Nephron (organoid): ENCODE measurements at regions not wholly inside any gene's neighbourhood (a gene's known extent, or its start where the extent isn't known, plus 50 kb on each side); places are given as distances from the start of the nearest gene placed in this dataset.

Source experiments
- H3K27ac Mint-ChIP-seq, 3 experiments: 2 replicates each; pipeline ENCODE4 v1.8.0; 2020; ENCODE audit warnings: mixed read lengths in 3 of 3, mild to moderate bottlenecking in 2 of 3, moderate library complexity in 1 of 3
- H3K27me3 Mint-ChIP-seq: 2 replicates; pipeline ENCODE4 v1.8.0; 2021; ENCODE audit warnings: low read depth, mild to moderate bottlenecking, moderate library complexity, mixed read lengths
- H3K36me3 Mint-ChIP-seq: 2 replicates; pipeline ENCODE4 v1.8.0; 2020; ENCODE audit warnings: low read depth, mixed read lengths
- H3K4me1 Mint-ChIP-seq: 2 replicates; pipeline ENCODE4 v1.8.0; 2020; ENCODE audit warnings: mixed read lengths
- H3K4me3 Mint-ChIP-seq, 3 experiments: 2 replicates each; pipeline ENCODE4 v1.8.0; 2020; ENCODE audit warnings: mild to moderate bottlenecking in 3 of 3, mixed read lengths in 3 of 3, moderate library complexity in 2 of 3
- H3K9me3 Mint-ChIP-seq: 2 replicates; pipeline ENCODE4 v1.8.0; 2020; ENCODE audit warnings: mixed read lengths
- CTCF ChIP-seq, 3 experiments: fragments of 200-600 bp; sonication (generic); IDR thresholded peaks; one replicate each; pipeline ENCODE4 v1.5.0; 2021; ENCODE audit warnings: antibody characterized with exemption in 3 of 3; ENCODE audit not compliant: unreplicated experiment in 3 of 3

- no peak for TF ChIP-seq CTCF (IDR thresholded peaks at IDR 0.05; ENCODE audit: unreplicated experiment in 3 of 3)
- no peak overlapping the region for H3K27ac Mint-ChIP-seq
- peaks cover 42% of the 10 kb centered on the region for H3K27me3 Mint-ChIP-seq
- no peaks in the 10 kb centered on the region for H3K9me3 Mint-ChIP-seq
- H3K36me3 Mint-ChIP-seq, result no peaks in the 10 kb centered on the region
- peaks cover 4% of the 10 kb centered on the region for H3K4me1 Mint-ChIP-seq
- no peak overlapping the region for H3K4me3 Mint-ChIP-seq
Observed at GRCh38 chr1:4019606-4020331, 119.7 kb upstream of the C1orf174 start.

GRCh38 chr1:4020449-4020848, 120.4 kb upstream of the C1orf174 start:
- no peak for TF ChIP-seq CTCF (IDR thresholded peaks at IDR 0.05; ENCODE audit: unreplicated experiment in 3 of 3)
- no peaks in the 10 kb centered on the region for H3K36me3 Mint-ChIP-seq
- peaks cover 4% of the 10 kb centered on the region for H3K4me1 Mint-ChIP-seq
- no peak overlapping the region for H3K27ac Mint-ChIP-seq
- H3K27me3 Mint-ChIP-seq, result peaks cover 43% of the 10 kb centered on the region
- H3K9me3 Mint-ChIP-seq, result no peaks in the 10 kb centered on the region
- H3K4me3 Mint-ChIP-seq, result no peak overlapping the region

GRCh38 chr1:4021136-4021973, 121.3 kb upstream of the C1orf174 start:
- Mint-ChIP-seq H3K36me3 (no peaks in the 10 kb centered on the region), H3K4me3 (no peak overlapping the region), H3K9me3 (peaks cover 2% of the 10 kb centered on the region), H3K27me3 (peaks cover 52% of the 10 kb centered on the region), H3K4me1 (no peaks in the 10 kb centered on the region), H3K27ac (no peak overlapping the region)
- no peak for TF ChIP-seq CTCF (IDR thresholded peaks at IDR 0.05; ENCODE audit: unreplicated experiment in 3 of 3)

GRCh38 chr1:4021974-4022268, 121.8 kb upstream of the C1orf174 start:
- Mint-ChIP-seq H3K4me3 (no peak overlapping the region), H3K27ac (no peak overlapping the region), H3K9me3 (peaks cover 2% of the 10 kb centered on the region), H3K27me3 (peaks cover 52% of the 10 kb centered on the region), H3K4me1 (no peaks in the 10 kb centered on the region), H3K36me3 (no peaks in the 10 kb centered on the region)
- TF ChIP-seq CTCF (IDR thresholded peaks at IDR 0.05; ENCODE audit: unreplicated experiment in 3 of 3), result no peak

- H3K4me3 Mint-ChIP-seq, result no peak overlapping the region
- peaks cover 53% of the 10 kb centered on the region for H3K27me3 Mint-ChIP-seq
- no peaks in the 10 kb centered on the region for H3K4me1 Mint-ChIP-seq
- no peaks in the 10 kb centered on the region for H3K36me3 Mint-ChIP-seq
- H3K9me3 Mint-ChIP-seq, result peaks cover 2% of the 10 kb centered on the region
- no peak for TF ChIP-seq CTCF (IDR thresholded peaks at IDR 0.05; ENCODE audit: unreplicated experiment in 3 of 3)
- H3K27ac Mint-ChIP-seq, result no peak overlapping the region
Observed at GRCh38 chr1:4022715-4023114, 122.6 kb upstream of the C1orf174 start.
